HG03521 (cell line): ENCODE measurements at regions not wholly inside any gene's neighbourhood (a gene's known extent, or its start where the extent isn't known, plus 50 kb on each side); places are given as distances from the start of the nearest gene placed in this dataset.

Experiments
- ATAC-seq: cut with Tn5 transposase; IDR thresholded peaks from one replicate; pipeline ENCODE4 v1.9.1; 2021; ENCODE audit warnings: mild to moderate bottlenecking, moderate library complexity; ENCODE audit not compliant: unreplicated experiment

DNA sequence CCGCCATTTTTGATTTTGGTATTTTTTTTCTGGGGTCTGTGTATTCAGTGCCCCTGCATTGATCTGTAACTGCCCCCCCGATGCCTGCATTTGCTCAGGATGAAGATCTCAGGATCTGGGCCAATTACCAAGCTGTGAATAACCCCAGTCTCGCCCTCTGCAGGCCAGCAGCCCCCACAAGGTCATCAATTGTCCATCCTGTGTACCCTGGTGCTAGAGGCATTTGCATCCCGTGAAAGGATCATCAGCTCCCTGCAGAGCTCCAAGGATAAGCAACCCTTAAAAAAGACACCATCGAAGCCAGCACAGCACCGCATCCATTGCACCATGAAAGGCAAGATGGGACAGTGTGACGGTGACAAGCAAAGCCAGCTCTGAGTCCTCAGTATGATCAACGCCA lies 154.1 kb upstream of the KLHL29 start:
- no peak for ATAC-seq

- ATAC-seq, result no peak
Measured at GRCh38 chr2:23231865-23232264, 153.1 kb upstream of the KLHL29 start.

- ATAC-seq, result no peak
Measured at GRCh38 chr2:23235292-23235691, 149.7 kb upstream of the KLHL29 start.

GRCh38 chr2:23235736-23236135 lies 149.2 kb upstream of the KLHL29 start:
- ATAC-seq, result no peak

GRCh38 chr2:23237147-23237546 lies 147.8 kb upstream of the KLHL29 start:
- ATAC-seq, result no peak

DNA sequence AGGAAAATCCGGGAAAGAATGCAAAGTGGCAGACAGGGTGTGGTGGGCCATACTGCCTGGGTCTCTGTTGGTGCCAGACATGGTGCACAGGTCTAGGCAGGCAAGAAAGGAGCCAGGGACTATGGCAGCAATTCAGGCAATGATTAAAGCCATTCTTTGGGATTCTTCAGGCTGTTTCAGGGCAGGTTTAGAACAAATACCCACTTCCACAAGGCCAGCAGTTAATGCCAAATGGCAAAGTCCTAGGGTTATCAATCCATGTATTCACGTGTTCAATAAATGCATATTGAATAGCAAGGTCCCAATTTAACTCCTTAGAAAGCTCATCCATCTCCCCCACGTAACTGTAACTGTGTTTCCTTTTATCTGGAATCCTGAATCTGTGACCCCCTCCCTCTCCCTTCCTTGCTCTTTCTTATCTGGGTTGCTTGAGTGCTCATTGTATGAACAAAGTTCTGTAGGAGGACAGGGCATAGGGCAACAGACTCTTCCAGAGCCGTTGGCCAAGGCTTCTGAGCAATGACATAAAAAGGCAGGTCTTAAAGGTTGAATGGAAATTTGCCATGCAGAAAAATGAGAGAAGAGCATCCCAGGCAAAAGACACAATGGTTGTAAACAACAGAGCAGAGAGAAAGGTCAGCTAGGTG lies 146.8 kb upstream of the KLHL29 start:
- no peak for ATAC-seq

- no peak for ATAC-seq
Measured at GRCh38 chr2:23239374-23239773, 145.6 kb upstream of the KLHL29 start.

DNA sequence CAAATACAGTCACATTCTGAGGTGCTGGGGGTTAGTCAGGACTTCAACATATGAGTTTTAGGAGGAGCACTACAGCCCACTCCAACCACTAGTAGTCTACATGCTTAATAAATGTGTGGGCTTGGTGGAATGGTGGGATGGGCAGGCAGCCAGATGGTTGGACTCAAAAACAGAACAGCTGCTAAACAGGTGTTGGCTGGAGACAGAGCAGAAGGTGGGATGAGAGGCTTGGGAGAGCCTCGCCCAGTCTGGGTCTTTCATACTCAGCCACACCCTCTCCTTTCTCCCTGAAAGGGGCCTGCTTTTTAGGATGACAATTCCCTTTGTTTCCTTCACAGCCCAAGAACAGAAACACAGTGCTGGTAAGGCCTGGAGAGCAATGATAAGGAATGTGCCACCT lies 143.9 kb upstream of the KLHL29 start:
- ATAC-seq, result no peak

DNA sequence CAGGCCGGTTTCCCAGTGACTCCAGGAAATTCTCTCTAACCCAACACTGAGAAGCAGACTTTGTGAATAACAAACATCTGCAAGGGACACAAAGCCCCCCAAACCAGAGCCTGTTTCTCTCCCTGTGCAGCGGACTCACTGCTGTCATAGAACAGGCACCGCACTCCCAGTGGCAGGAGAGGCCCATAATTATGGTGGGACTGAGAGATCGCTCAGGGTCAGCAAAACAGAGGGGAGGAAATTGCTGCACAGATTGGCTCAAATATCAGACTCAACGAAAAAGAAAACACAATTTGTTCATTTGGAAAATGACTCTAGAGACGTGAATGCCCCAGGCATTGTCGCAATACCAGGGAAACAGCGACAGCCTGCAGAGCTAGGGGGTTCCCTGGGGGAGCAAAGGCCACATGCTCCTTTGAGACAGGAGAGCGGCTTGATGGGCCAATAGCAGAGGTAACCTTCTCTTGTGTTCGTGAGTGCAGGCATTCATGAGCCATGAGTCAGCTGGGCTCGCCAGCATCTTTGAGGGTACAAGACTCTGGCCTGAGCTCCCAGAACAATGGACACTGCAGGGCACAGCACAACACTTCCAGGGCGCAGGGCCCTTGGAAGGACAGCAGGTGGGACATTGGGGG lies 143.3 kb upstream of the KLHL29 start:
- no peak for ATAC-seq

- no peak for ATAC-seq
Measured at GRCh38 chr2:23243073-23243659, 141.8 kb upstream of the KLHL29 start.

DNA sequence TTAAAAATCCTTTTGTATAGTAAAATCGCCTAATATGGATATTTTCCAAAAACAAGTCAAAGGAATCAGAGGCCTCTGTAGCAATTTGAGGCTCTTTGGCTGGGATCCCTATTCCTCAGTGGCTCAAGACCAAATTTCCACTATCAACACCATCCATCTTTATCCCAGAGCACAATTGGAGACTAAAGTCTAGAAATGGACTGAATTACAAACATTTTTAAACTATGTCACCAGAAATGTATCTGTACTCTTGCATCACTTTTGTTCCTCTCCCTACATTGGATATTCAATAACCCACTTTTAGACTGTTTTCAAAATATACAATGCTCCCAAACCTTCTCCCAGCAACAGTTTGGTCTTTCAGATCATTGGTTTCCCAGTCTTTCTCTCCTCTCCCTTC lies 140.4 kb upstream of the KLHL29 start:
- no peak for ATAC-seq

DNA sequence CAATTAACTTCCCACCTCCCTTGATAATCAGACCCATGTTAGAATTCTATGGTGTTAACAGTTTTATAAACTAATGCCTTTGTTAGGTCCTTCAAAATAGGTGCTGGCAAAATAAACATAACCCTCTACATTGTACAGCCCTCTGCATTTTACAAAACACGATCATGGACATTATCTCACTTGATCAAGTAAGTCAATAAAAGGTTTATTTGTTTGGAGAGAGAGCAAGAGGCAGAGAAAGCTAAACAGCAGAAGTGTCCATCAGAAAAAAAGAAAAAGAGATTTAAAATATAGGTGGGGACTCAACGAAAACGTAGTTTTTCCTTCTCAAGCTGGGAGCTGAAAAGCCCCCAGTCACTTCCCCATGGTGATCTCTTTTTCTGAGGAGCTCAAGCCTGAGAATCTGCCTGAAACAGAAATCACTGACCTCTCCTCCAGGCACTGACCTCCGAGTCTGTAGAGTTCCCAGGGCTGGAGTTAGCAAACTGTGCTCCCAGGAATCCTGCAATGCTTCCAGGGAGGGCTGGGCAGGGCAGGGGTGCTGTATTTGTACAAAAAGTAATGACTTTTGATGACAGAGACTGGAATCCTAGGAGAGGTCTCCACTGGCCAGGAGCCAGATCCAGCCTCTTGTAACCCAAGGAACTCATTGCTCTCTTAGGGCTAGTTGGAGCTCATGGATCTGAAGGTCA lies 137.8 kb upstream of the KLHL29 start:
- no peak for ATAC-seq

GRCh38 chr2:23248667-23249066 lies 136.3 kb upstream of the KLHL29 start:
- ATAC-seq, result no peak

- no peak for ATAC-seq
Measured at GRCh38 chr2:23249348-23249747, 135.6 kb upstream of the KLHL29 start.

- ATAC-seq, result no peak
Measured at GRCh38 chr2:23250371-23250770, 134.6 kb upstream of the KLHL29 start.

DNA sequence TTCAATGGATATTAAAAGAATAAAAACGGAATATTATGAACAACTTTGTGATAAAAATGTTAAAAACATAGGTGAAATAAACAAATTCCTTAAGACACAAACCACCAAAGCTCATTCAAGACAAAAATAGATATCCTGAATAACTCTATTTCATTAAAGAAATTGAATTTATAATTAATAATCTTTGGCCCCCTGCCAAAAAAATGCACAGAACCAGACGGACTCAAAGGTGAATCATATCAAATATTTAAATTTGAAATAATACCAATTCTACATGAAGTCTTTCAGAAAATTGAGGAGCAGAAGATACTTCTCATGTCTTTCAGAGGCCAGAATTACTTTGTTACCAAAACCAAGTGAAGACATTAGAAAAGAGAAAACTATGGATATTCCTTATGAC lies 128.3 kb upstream of the KLHL29 start:
- no peak for ATAC-seq

GRCh38 chr2:23260621-23261020 lies 124.4 kb upstream of the KLHL29 start:
- ATAC-seq, result no peak

GRCh38 chr2:23268467-23269263 lies 116.3 kb upstream of the KLHL29 start:
- ATAC-seq, result no peak

- ATAC-seq, result no peak
Measured at GRCh38 chr2:23269747-23270146, 115.2 kb upstream of the KLHL29 start.

DNA sequence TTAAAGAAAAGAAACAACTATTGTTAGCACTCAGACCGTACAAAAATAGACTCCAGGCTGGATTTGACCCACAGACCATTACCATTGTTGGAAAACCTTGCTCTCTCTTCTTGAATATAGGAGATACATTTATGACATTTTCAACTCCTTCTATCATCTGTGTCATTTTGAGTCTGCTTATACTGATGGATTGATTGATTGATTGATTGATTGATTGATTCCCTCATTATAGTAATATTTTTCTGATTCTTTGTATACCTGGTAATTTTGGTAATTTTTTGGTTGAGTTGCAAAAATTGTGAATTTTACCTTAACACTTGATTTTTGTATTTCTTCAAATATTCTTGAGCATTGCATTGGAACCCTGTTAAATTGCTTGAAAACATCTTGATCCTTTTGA lies 114.2 kb upstream of the KLHL29 start:
- ATAC-seq, result no peak

DNA sequence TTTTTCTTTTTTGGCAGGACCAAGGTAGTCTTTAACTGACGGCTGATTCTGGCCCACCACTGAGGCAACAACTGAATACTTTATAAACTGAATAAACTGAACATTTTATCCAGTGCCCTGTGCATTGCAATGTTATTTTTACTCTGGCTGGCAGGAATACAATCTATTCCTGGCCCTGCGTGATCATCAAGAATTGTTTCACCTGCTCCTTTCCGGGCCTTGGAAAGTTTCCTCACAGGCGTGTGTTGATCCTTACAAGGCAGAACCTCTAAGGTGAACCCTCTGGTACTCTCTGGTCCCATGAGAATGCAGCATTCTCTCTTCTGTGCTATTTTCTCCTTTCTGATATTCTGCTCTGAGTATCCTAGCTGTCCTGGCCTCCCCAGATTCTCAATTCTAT lies 113.7 kb upstream of the KLHL29 start:
- ATAC-seq, result no peak
